Fibroblast of lung (primary cell): ENCODE measurements at regions not wholly inside any gene's neighbourhood (a gene's known extent, or its start where the extent isn't known, plus 50 kb on each side); places are given as distances from the start of the nearest gene placed in this dataset.

Source experiments
- DNase-seq, 2 donors: peaks; one replicate each; pipeline versions ENCODE4 v3.0.0 to v3.0.0-alpha.2; 2010; ENCODE audit warnings: low read depth in 2 of 2
- H2AFZ ChIP-seq: 2 replicates; pipeline ENCODE4 v1.5.1; 2012; ENCODE audit warnings: low read length, control low read depth, inconsistent platforms
- H3K27ac ChIP-seq: 2 replicates; pipeline ENCODE4 v1.5.1; 2011; ENCODE audit warnings: low read length, control low read depth; ENCODE audit not compliant: insufficient read depth
- H3K27me3 ChIP-seq: 2 replicates; pipeline ENCODE4 v1.5.1; 2011; ENCODE audit warnings: mild to moderate bottlenecking, low read length; ENCODE audit not compliant: control insufficient read depth, insufficient read depth
- H3K36me3 ChIP-seq: 2 replicates; pipeline ENCODE4 v1.5.1; 2011; ENCODE audit warnings: low read length; ENCODE audit not compliant: control insufficient read depth, insufficient read depth
- H3K4me1 ChIP-seq: 2 replicates; pipeline ENCODE4 v1.5.1; 2011; ENCODE audit warnings: low read length; ENCODE audit not compliant: control insufficient read depth, insufficient read depth; ENCODE audit errors: extremely low read depth
- H3K4me2 ChIP-seq: 2 replicates; pipeline ENCODE4 v1.5.1; 2011; ENCODE audit warnings: low read length, control low read depth; ENCODE audit not compliant: insufficient read depth; ENCODE audit errors: extremely low read depth
- H3K4me3 ChIP-seq, 4 experiments: fragments of 200-600 bp in 1 of 4; sonication (generic) in 1 of 4; replicated peaks in 1 of 4; 2 replicates each; pipeline ENCODE4 v1.5.1; 2011 to 2016; ENCODE audit warnings: low read length in 4 of 4, low read depth in 3 of 4, mild to moderate bottlenecking in 3 of 4, control low read depth in 2 of 4, inconsistent platforms in 1 of 4, mixed read lengths in 1 of 4; ENCODE audit not compliant: insufficient read depth in 1 of 4; ENCODE audit errors: control extremely low read depth in 1 of 4
- H3K79me2 ChIP-seq: 2 replicates; pipeline ENCODE4 v1.5.1; 2012; ENCODE audit warnings: mild to moderate bottlenecking, low read length, inconsistent platforms; ENCODE audit not compliant: control insufficient read depth, insufficient read depth
- H3K9ac ChIP-seq: 2 replicates; pipeline ENCODE4 v1.5.1; 2011; ENCODE audit warnings: mild to moderate bottlenecking, low read length, control low read depth; ENCODE audit not compliant: insufficient read depth
- H3K9me3 ChIP-seq: 2 replicates; pipeline ENCODE4 v1.5.1; 2012; ENCODE audit warnings: low read depth, low read length; ENCODE audit not compliant: control insufficient read depth, insufficient read depth
- H4K20me1 ChIP-seq: 2 replicates; pipeline ENCODE4 v1.5.1; 2011; ENCODE audit warnings: low read length; ENCODE audit not compliant: control insufficient read depth, insufficient read depth; ENCODE audit errors: extremely low read depth
- CTCF ChIP-seq, 2 donors: IDR thresholded peaks in 1 of 2; conservative IDR thresholded peaks in 1 of 2; 1 replicate in 1 of 2; 2 replicates in 1 of 2; pipeline ENCODE4 v1.5.1; 2011 to 2012; ENCODE audit warnings: low read length in 2 of 2, control low read depth in 1 of 2, inconsistent platforms in 1 of 2, low read depth in 1 of 2, mild to moderate bottlenecking in 1 of 2
- EZH2 ChIP-seq: IDR thresholded peaks from 2 replicates; pipeline ENCODE4 v1.5.1; 2012; ENCODE audit warnings: low read length, control low read depth, mild to moderate bottlenecking; ENCODE audit errors: missing control alignments

GRCh38 chr12:73798523-73798922, 739.1 kb upstream of the ATXN7L3B start:
- Histone ChIP-seq H3K36me3 (no peaks in the 10 kb centered on the region), H3K4me2 (no peak overlapping the region), H3K27ac (no peak overlapping the region), H3K9me3 (no peaks in the 10 kb centered on the region), H4K20me1 (no peaks in the 10 kb centered on the region), H3K27me3 (no peaks in the 10 kb centered on the region), H2AFZ (no peak overlapping the region), H3K79me2 (no peaks in the 10 kb centered on the region), H3K4me3 (no peak overlapping the region), H3K4me1 (no peaks in the 10 kb centered on the region), H3K9ac (no peak overlapping the region)
- TF ChIP-seq CTCF (conservative IDR thresholded peaks at IDR 0.05 in 1 of 2, IDR thresholded peaks at IDR 0.05 in 1 of 2; ENCODE audit: low read depth in 1 of 2, low read length in 2 of 2), result no peak
- no peak for TF ChIP-seq EZH2
- DNase-seq, result no peak

GRCh38 chr12:73815072-73815645, 722.5 kb upstream of the ATXN7L3B start:
- no peaks in the 10 kb centered on the region for H3K4me1 ChIP-seq
- no peaks in the 10 kb centered on the region for H4K20me1 ChIP-seq
- H2AFZ ChIP-seq, result no peak overlapping the region
- no peak overlapping the region for H3K9ac ChIP-seq
- no peaks in the 10 kb centered on the region for H3K79me2 ChIP-seq
- H3K27me3 ChIP-seq, result no peaks in the 10 kb centered on the region
- DNase-seq, result no peak
- no peaks in the 10 kb centered on the region for H3K9me3 ChIP-seq
- H3K36me3 ChIP-seq, result no peaks in the 10 kb centered on the region
- no peak overlapping the region for H3K4me3 ChIP-seq
- H3K27ac ChIP-seq, result no peak overlapping the region
- H3K4me2 ChIP-seq, result no peak overlapping the region
- no peak for TF ChIP-seq CTCF (conservative IDR thresholded peaks at IDR 0.05 in 1 of 2, IDR thresholded peaks at IDR 0.05 in 1 of 2; ENCODE audit: low read depth in 1 of 2, low read length in 2 of 2)
- no peak for TF ChIP-seq EZH2

- Histone ChIP-seq H3K9me3 (no peaks in the 10 kb centered on the region), H3K79me2 (no peaks in the 10 kb centered on the region), H3K4me1 (no peaks in the 10 kb centered on the region), H3K27ac (no peak overlapping the region), H3K4me3 (no peak overlapping the region), H4K20me1 (no peaks in the 10 kb centered on the region), H3K9ac (no peak overlapping the region), H3K27me3 (no peaks in the 10 kb centered on the region), H3K36me3 (no peaks in the 10 kb centered on the region), H2AFZ (no peak overlapping the region), H3K4me2 (no peak overlapping the region)
- no peak for DNase-seq
- TF ChIP-seq CTCF (conservative IDR thresholded peaks at IDR 0.05 in 1 of 2, IDR thresholded peaks at IDR 0.05 in 1 of 2; ENCODE audit: low read depth in 1 of 2, low read length in 2 of 2), result no peak
- no peak for TF ChIP-seq EZH2
Observed at GRCh38 chr12:73817161-73817560, 720.5 kb upstream of the ATXN7L3B start.
